Nephron (organoid): ENCODE measurements at regions not wholly inside any gene's neighbourhood (a gene's known extent, or its start where the extent isn't known, plus 50 kb on each side); places are given as distances from the start of the nearest gene placed in this dataset.

Experiments used
- H3K27ac Mint-ChIP-seq, 3 experiments: 2 replicates each; pipeline ENCODE4 v1.8.0; 2020; ENCODE audit warnings: mixed read lengths in 3 of 3, mild to moderate bottlenecking in 2 of 3, moderate library complexity in 1 of 3
- H3K27me3 Mint-ChIP-seq: 2 replicates; pipeline ENCODE4 v1.8.0; 2021; ENCODE audit warnings: low read depth, mild to moderate bottlenecking, moderate library complexity, mixed read lengths
- H3K36me3 Mint-ChIP-seq: 2 replicates; pipeline ENCODE4 v1.8.0; 2020; ENCODE audit warnings: low read depth, mixed read lengths
- H3K4me1 Mint-ChIP-seq: 2 replicates; pipeline ENCODE4 v1.8.0; 2020; ENCODE audit warnings: mixed read lengths
- H3K4me3 Mint-ChIP-seq, 3 experiments: 2 replicates each; pipeline ENCODE4 v1.8.0; 2020; ENCODE audit warnings: mild to moderate bottlenecking in 3 of 3, mixed read lengths in 3 of 3, moderate library complexity in 2 of 3
- H3K9me3 Mint-ChIP-seq: 2 replicates; pipeline ENCODE4 v1.8.0; 2020; ENCODE audit warnings: mixed read lengths
- TF ChIP-seq, protein P1 (sequence below), 3 experiments: fragments of 200-600 bp; sonication (generic); IDR thresholded peaks; one replicate each; pipeline ENCODE4 v1.5.0; 2021; ENCODE audit warnings: antibody characterized with exemption in 3 of 3; ENCODE audit not compliant: unreplicated experiment in 3 of 3

DNA sequence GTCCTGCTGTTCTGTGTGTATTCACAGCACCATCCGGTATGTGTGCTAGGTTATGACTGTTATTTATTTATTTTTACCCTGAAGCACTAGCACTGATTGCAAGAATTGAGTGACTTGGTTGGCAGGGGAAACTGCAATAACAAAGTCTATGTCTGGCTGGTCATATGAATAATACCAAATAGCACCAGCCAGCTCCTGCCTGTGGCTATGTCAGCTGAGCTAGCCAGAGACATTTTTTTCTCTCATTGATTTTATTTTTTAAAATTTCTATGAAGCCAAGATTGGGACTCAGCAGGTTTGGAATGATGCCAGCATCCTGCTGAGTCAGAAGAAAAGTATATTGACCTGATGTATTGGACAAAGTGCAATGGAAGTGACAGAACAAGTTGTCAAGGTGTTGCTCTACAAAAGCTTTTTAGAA is 188.5 kb upstream of the CDH2 start:
- Mint-ChIP-seq H3K9me3 (peaks cover 2% of the 10 kb centered on the region), H3K36me3 (no peaks in the 10 kb centered on the region), H3K27me3 (no peaks in the 10 kb centered on the region), H3K4me3 (no peak overlapping the region), H3K27ac (no peak overlapping the region), H3K4me1 (no peaks in the 10 kb centered on the region)
- TF ChIP-seq, protein P1, sequence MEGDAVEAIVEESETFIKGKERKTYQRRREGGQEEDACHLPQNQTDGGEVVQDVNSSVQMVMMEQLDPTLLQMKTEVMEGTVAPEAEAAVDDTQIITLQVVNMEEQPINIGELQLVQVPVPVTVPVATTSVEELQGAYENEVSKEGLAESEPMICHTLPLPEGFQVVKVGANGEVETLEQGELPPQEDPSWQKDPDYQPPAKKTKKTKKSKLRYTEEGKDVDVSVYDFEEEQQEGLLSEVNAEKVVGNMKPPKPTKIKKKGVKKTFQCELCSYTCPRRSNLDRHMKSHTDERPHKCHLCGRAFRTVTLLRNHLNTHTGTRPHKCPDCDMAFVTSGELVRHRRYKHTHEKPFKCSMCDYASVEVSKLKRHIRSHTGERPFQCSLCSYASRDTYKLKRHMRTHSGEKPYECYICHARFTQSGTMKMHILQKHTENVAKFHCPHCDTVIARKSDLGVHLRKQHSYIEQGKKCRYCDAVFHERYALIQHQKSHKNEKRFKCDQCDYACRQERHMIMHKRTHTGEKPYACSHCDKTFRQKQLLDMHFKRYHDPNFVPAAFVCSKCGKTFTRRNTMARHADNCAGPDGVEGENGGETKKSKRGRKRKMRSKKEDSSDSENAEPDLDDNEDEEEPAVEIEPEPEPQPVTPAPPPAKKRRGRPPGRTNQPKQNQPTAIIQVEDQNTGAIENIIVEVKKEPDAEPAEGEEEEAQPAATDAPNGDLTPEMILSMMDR (IDR thresholded peaks at IDR 0.05; ENCODE audit: unreplicated experiment in 3 of 3): no peak

DNA sequence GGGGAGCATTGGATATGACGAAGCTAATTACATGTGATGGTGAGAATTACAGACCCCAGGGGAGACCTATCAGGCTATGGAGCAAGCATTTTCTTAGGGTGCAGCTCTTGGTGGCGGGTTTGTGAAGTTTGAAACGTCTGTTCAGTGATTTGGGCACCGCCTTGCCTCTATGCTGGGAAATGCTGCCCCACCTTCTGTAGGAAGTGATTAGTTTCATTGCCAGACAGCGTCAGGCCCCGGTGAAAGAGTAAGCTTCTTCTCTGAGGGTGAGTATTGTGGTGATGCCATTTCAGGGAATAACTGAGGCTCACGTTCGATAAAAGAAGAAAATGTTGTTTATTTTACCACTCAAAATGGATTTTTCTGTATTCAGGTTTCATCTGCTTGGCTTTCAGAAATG is 186.2 kb upstream of the CDH2 start:
- Mint-ChIP-seq H3K27ac (no peak overlapping the region), H3K36me3 (no peaks in the 10 kb centered on the region), H3K9me3 (peaks cover 2% of the 10 kb centered on the region), H3K4me3 (no peak overlapping the region), H3K27me3 (no peaks in the 10 kb centered on the region), H3K4me1 (no peaks in the 10 kb centered on the region)
- TF ChIP-seq, protein P1 (IDR thresholded peaks at IDR 0.05; ENCODE audit: unreplicated experiment in 3 of 3): no peak

DNA sequence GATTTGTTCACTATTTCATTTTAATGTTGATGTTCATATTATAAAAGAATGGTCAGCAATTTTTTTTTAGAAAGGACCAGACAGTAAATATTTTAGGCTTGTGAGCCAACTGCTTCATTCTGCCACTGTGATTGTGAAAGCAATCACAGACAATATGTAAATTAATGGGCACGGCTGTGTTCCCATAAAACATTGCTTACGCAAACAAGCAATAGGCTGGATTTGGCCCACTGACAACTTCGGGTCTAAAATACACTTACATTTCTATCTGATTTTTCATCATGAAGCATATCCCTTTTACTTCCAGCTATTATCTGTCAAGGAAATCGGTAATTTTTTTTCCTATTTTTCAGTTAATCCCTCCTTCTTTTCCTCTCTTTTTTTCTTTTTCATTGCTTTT is 182.2 kb upstream of the CDH2 start:
- H3K4me1 Mint-ChIP-seq: no peaks in the 10 kb centered on the region
- no peak overlapping the region for H3K4me3 Mint-ChIP-seq
- no peak overlapping the region for H3K27ac Mint-ChIP-seq
- H3K36me3 Mint-ChIP-seq: no peaks in the 10 kb centered on the region
- no peaks in the 10 kb centered on the region for H3K27me3 Mint-ChIP-seq
- TF ChIP-seq, protein P1 (IDR thresholded peaks at IDR 0.05; ENCODE audit: unreplicated experiment in 3 of 3): no peak
- H3K9me3 Mint-ChIP-seq: peaks cover 2% of the 10 kb centered on the region

DNA sequence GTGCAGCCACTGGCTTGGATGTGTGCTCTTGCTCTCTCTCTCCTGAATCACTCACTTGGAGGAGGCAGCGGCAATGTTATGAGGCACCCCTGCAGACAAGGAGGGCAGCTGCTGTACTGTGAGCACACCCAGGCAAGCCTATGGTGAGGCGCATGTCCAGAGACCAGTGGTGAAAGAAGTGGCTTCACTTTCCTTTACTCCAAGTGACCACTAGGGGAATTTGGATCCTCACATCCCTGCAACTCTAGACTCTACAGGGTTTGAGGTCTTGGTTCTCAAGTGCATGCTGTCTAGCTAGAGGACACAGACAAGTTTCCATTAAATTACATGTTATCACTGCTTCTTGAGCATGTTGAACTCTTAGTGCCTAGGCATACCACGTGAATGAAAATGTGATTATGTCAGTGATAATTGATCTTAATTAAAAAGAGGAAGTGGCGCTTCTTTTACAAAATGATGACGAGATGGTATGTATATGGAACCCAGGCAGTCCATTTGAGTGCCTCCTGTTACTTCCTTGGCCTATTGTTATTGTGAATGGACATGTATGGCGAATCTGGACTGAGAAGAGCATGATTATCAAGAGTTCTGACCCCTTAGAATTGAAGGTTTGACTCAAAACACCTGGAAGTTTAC is 181.0 kb upstream of the CDH2 start:
- Mint-ChIP-seq H3K4me1 (no peaks in the 10 kb centered on the region), H3K27ac (no peak overlapping the region), H3K27me3 (no peaks in the 10 kb centered on the region), H3K4me3 (no peak overlapping the region), H3K36me3 (no peaks in the 10 kb centered on the region), H3K9me3 (peaks cover 2% of the 10 kb centered on the region)
- TF ChIP-seq, protein P1 (IDR thresholded peaks at IDR 0.05; ENCODE audit: unreplicated experiment in 3 of 3): no peak

DNA sequence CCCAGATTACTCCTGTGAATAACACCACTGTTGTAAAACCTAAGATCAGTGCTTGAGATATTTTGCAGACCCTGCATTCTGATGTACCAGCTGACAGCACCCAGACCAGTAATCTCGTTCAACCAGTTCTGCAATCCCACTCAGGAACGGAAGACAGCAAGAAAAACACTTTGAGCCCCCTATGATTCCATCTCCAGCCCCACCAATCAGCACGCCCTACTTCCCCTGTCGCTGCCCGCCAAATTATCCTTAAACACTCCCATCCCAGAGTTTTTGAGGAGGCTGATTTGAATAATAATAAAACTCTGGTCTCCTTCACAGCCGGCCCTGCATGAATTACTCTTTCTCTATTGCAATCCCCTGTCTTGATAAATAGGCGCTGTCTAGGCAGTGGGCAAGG is 173.9 kb upstream of the CDH2 start:
- Mint-ChIP-seq H3K27me3 (no peaks in the 10 kb centered on the region), H3K27ac (no peak overlapping the region), H3K36me3 (no peaks in the 10 kb centered on the region), H3K4me3 (no peak overlapping the region), H3K4me1 (no peaks in the 10 kb centered on the region), H3K9me3 (peaks cover 3% of the 10 kb centered on the region)
- TF ChIP-seq, protein P1 (IDR thresholded peaks at IDR 0.05; ENCODE audit: unreplicated experiment in 3 of 3): no peak

DNA sequence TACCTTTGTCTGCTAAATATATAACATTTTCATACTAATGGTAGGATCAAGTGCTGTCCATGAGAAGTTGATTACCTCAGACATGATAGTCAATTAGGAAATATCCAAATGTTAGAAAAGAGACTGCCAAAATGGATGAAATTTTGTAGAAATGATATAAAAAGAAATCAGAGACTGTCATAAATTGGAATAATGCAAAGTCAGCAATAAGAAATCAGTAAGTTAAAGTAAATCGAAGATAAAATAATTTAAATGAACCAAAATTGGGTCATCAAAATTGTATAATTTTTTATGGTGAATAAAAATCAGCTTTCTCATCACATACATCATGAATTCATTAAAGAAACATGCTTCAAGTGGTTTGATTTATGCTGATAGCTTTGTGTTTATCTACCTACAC is 165.3 kb upstream of the CDH2 start:
- Mint-ChIP-seq H3K36me3 (no peaks in the 10 kb centered on the region), H3K4me1 (no peaks in the 10 kb centered on the region), H3K9me3 (no peaks in the 10 kb centered on the region), H3K27me3 (no peaks in the 10 kb centered on the region), H3K27ac (no peak overlapping the region), H3K4me3 (no peak overlapping the region)
- TF ChIP-seq, protein P1 (IDR thresholded peaks at IDR 0.05; ENCODE audit: unreplicated experiment in 3 of 3): no peak
